Fibroblast of lung (primary cell): ENCODE measurements at regions not wholly inside any gene's neighbourhood (a gene's known extent, or its start where the extent isn't known, plus 50 kb on each side); places are given as distances from the start of the nearest gene placed in this dataset.
"Not testable (repeated sequence)": the region's sequence is repeated elsewhere in the genome, so short reads cannot be mapped to it uniquely, and the experiment has no call there.

Source experiments
- EZH2 ChIP-seq: IDR thresholded peaks from 2 replicates; pipeline ENCODE4 v1.5.1; 2012; ENCODE audit warnings: low read length, control low read depth, mild to moderate bottlenecking; ENCODE audit errors: missing control alignments
- TF ChIP-seq, protein P1 (sequence below), 2 donors: IDR thresholded peaks in 1 of 2; conservative IDR thresholded peaks in 1 of 2; 1 replicate in 1 of 2; 2 replicates in 1 of 2; pipeline ENCODE4 v1.5.1; 2011 to 2012; ENCODE audit warnings: low read length in 2 of 2, control low read depth in 1 of 2, inconsistent platforms in 1 of 2, low read depth in 1 of 2, mild to moderate bottlenecking in 1 of 2

DNA sequence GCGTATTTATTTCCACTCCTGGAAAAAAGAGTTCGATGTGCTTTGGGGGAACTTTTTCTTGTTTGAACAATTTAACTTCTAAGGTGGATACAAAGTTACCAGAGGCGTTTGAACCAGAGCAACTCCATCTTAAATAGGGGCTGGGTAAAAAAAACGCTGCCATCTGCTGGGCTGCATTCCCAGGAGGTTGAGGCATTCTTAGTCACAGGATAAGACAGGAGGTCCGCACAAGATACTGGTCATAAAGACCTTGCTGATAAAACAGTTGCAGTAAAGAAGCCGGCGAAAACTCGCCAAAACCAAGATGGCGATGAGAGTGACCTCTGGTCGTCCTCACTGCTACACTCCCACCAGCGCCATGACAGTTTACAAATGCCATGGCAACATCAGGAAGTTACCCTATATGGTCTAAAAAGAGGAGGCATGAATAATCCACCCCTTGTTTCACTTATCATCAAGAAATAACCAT is 91.5 kb downstream of the DISP1 start:
- TF ChIP-seq, protein P1, sequence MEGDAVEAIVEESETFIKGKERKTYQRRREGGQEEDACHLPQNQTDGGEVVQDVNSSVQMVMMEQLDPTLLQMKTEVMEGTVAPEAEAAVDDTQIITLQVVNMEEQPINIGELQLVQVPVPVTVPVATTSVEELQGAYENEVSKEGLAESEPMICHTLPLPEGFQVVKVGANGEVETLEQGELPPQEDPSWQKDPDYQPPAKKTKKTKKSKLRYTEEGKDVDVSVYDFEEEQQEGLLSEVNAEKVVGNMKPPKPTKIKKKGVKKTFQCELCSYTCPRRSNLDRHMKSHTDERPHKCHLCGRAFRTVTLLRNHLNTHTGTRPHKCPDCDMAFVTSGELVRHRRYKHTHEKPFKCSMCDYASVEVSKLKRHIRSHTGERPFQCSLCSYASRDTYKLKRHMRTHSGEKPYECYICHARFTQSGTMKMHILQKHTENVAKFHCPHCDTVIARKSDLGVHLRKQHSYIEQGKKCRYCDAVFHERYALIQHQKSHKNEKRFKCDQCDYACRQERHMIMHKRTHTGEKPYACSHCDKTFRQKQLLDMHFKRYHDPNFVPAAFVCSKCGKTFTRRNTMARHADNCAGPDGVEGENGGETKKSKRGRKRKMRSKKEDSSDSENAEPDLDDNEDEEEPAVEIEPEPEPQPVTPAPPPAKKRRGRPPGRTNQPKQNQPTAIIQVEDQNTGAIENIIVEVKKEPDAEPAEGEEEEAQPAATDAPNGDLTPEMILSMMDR (conservative IDR thresholded peaks at IDR 0.05 in 1 of 2, IDR thresholded peaks at IDR 0.05 in 1 of 2; ENCODE audit: low read depth in 1 of 2, low read length in 2 of 2) = not testable (repeated sequence)
- not testable (repeated sequence) for TF ChIP-seq EZH2
